ENCODE measurements at regions not wholly inside any gene's neighbourhood (a gene's known extent, or its start where the extent isn't known, plus 50 kb on each side); places are given as distances from the start of the nearest gene placed in this dataset.

DNA sequence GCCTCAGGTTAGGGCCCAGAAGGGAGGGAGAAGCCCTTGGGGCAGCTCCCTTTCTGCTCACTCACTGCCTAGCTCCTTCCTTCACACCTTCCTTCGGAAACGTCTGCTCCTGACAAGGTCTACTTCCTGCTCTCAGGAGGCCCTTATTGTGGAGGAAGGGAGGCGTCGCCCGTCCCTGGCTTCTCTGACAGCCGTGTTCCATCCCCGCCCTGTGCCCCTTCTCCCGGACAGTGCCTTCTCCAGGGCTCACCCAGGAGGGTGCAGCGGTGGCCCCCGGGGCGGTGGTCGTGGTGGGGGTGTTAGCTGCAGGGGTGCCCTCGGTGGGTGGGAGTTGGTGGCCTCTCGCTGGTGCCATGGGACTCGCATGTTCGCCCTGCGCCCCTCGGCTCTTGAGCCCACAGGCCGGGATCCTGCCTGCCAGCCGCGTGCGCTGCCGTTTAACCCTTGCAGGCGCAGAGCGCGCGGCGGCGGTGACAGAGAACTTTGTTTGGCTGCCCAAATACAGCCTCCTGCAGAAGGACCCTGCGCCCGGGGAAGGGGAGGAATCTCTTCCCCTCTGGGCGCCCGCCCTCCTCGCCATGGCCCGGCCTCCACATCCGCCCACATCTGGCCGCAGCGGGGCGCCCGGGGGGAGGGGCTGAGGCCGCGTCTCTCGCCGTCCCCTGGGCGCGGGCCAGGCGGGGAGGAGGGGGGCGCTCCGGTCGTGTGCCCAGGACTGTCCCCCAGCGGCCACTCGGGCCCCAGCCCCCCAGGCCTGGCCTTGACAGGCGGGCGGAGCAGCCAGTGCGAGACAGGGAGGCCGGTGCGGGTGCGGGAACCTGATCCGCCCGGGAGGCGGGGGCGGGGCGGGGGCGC, 231.9 kb downstream of the SEC14L1 start:
- Histone ChIP-seq H3K79me2 (ENCODE audit: low read depth) (0 out of 2 replicates have a peak, but pooled peaks cover 24% of the 10 kb centered on the region), H3K4me2 (no peak overlapping the region), H3K9me3 (ENCODE audit: insufficient read depth, low read depth) (no peaks in the 10 kb centered on the region), H3K36me3 (ENCODE audit: low read depth) (no peaks in the 10 kb centered on the region), H3K27me3 (ENCODE audit: insufficient read depth, low read depth) (no peaks in the 10 kb centered on the region), H3K27ac (no peak overlapping the region), H3K4me3 (no peak overlapping the region), H3F3A (ENCODE audit: insufficient read depth, low read depth) (no peaks in the 10 kb centered on the region), H3K9me2 (ENCODE audit: insufficient read depth) (no peaks in the 10 kb centered on the region), H2AFZ (no peak overlapping the region), H3K4me1 (replicated peaks; ENCODE audit: insufficient read depth) (no peaks in the 10 kb centered on the region), H4K20me1 (ENCODE audit: insufficient read depth) (peaks cover 49% of the 10 kb centered on the region)
- ChIA-PET POLR2A (ENCODE audit: unreplicated experiment) (no interaction called here), CTCF (no interaction called here)
- TF ChIP-seq EZH2 (IDR thresholded peaks at IDR 0.05; ENCODE audit: low read depth), result no peak
- TF ChIP-seq, protein P1, sequence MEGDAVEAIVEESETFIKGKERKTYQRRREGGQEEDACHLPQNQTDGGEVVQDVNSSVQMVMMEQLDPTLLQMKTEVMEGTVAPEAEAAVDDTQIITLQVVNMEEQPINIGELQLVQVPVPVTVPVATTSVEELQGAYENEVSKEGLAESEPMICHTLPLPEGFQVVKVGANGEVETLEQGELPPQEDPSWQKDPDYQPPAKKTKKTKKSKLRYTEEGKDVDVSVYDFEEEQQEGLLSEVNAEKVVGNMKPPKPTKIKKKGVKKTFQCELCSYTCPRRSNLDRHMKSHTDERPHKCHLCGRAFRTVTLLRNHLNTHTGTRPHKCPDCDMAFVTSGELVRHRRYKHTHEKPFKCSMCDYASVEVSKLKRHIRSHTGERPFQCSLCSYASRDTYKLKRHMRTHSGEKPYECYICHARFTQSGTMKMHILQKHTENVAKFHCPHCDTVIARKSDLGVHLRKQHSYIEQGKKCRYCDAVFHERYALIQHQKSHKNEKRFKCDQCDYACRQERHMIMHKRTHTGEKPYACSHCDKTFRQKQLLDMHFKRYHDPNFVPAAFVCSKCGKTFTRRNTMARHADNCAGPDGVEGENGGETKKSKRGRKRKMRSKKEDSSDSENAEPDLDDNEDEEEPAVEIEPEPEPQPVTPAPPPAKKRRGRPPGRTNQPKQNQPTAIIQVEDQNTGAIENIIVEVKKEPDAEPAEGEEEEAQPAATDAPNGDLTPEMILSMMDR (conservative IDR thresholded peaks at IDR 0.05), result no peak
- BruUV-seq (replicated peaks), result no TSS peak
- DNase-seq, result no peak
- intact Hi-C loops (cut with micrococcal nuclease; ENCODE audit: unreplicated experiment), result no loop called here

DNA sequence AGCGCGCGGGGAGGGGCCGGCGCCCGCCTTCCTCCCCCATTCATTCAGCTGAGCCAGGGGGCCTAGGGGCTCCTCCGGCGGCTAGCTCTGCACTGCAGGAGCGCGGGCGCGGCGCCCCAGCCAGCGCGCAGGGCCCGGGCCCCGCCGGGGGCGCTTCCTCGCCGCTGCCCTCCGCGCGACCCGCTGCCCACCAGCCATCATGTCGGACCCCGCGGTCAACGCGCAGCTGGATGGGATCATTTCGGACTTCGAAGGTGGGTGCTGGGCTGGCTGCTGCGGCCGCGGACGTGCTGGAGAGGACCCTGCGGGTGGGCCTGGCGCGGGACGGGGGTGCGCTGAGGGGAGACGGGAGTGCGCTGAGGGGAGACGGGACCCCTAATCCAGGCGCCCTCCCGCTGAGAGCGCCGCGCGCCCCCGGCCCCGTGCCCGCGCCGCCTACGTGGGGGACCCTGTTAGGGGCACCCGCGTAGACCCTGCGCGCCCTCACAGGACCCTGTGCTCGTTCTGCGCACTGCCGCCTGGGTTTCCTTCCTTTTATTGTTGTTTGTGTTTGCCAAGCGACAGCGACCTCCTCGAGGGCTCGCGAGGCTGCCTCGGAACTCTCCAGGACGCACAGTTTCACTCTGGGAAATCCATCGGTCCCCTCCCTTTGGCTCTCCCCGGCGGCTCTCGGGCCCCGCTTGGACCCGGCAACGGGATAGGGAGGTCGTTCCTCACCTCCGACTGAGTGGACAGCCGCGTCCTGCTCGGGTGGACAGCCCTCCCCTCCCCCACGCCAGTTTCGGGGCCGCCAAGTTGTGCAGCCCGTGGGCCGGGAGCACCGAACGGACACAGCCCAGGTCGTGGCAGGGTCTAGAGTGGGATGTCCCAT, 232.8 kb downstream of the SEC14L1 start:
- Histone ChIP-seq H3K27ac (no peak overlapping the region), H3K9me2 (ENCODE audit: insufficient read depth) (no peaks in the 10 kb centered on the region), H3K9me3 (ENCODE audit: insufficient read depth, low read depth) (no peaks in the 10 kb centered on the region), H4K20me1 (ENCODE audit: insufficient read depth) (peaks cover 49% of the 10 kb centered on the region), H3K4me2 (no peak overlapping the region), H3K4me1 (replicated peaks; ENCODE audit: insufficient read depth) (no peaks in the 10 kb centered on the region), H3K27me3 (ENCODE audit: insufficient read depth, low read depth) (no peaks in the 10 kb centered on the region), H2AFZ (no peak overlapping the region), H3K79me2 (ENCODE audit: low read depth) (0 out of 2 replicates have a peak, but pooled peaks cover 21% of the 10 kb centered on the region), H3K4me3 (no peak overlapping the region), H3F3A (ENCODE audit: insufficient read depth, low read depth) (no peaks in the 10 kb centered on the region), H3K36me3 (ENCODE audit: low read depth) (no peaks in the 10 kb centered on the region)
- TF ChIP-seq, protein P1 (conservative IDR thresholded peaks at IDR 0.05), result no peak
- no peak for TF ChIP-seq EZH2 (IDR thresholded peaks at IDR 0.05; ENCODE audit: low read depth)
- POLR2A ChIA-PET (ENCODE audit: unreplicated experiment), result no interaction called here
- intact Hi-C loops (cut with micrococcal nuclease; ENCODE audit: unreplicated experiment), result no loop called here
- BruUV-seq (replicated peaks), result no TSS peak
- DNase-seq, result no peak
- CTCF ChIA-PET, result no interaction called here

DNA sequence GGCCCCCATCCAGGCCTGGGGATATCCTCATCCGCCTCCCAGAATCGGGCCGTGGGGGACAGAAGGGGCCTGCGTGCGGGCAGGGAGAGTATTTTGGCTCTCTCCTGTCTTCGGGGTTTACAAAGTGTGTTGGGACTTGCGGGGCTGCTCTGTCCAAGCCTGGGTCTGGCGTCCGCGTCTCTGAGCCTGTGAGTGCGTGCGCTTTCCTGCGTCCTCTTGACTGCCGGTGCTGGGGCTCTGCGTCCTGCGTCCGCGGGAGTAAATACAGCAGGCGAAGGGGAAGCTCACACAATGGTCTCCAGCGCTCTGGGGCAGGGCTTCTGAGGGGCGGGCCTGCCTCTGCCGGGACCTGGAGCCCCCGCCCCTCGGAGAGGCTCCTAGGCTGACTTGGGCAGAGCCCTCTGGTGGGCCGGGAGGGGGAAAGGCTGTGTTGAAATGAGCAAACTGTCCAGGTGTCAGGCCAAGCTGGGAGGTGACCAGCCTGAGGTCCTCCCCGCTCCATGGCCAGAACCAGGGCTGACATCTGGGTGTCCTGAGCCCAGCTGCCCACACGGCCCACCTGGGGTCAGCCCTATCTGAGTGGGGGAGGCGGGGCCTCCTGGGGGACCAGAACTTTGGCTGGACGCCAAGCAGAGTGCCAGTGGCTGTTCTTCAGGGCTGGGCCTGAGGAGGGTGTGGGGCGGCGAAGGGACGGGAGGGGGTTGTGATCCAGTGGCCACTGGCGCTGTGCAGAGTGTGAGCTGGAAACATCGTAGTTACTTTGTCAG, 233.6 kb downstream of the SEC14L1 start:
- BruUV-seq (replicated peaks), result no TSS peak
- H3K4me1 ChIP-seq (replicated peaks; ENCODE audit: insufficient read depth), result no peaks in the 10 kb centered on the region
- DNase-seq, result no peak
- no peaks in the 10 kb centered on the region for H3F3A ChIP-seq (ENCODE audit: insufficient read depth, low read depth)
- TF ChIP-seq EZH2 (IDR thresholded peaks at IDR 0.05; ENCODE audit: low read depth), result no peak
- TF ChIP-seq, protein P1 (conservative IDR thresholded peaks at IDR 0.05), result no peak
- no peak overlapping the region for H2AFZ ChIP-seq
- no peaks in the 10 kb centered on the region for H3K9me3 ChIP-seq (ENCODE audit: insufficient read depth, low read depth)
- H3K9me2 ChIP-seq (ENCODE audit: insufficient read depth), result no peaks in the 10 kb centered on the region
- peaks cover 49% of the 10 kb centered on the region for H4K20me1 ChIP-seq (ENCODE audit: insufficient read depth)
- intact Hi-C loops (cut with micrococcal nuclease; ENCODE audit: unreplicated experiment), result no loop called here
- no peaks in the 10 kb centered on the region for H3K36me3 ChIP-seq (ENCODE audit: low read depth)
- no peaks in the 10 kb centered on the region for H3K27me3 ChIP-seq (ENCODE audit: insufficient read depth, low read depth)
- no peak overlapping the region for H3K4me3 ChIP-seq
- H3K79me2 ChIP-seq (ENCODE audit: low read depth), result 0 out of 2 replicates have a peak, but pooled peaks cover 15% of the 10 kb centered on the region
- ChIA-PET CTCF (no interaction called here), POLR2A (ENCODE audit: unreplicated experiment) (no interaction called here)
- H3K4me2 ChIP-seq, result no peak overlapping the region
- H3K27ac ChIP-seq, result no peak overlapping the region
